HuH-7.5 (cell line): ENCODE measurements at regions not wholly inside any gene's neighbourhood (a gene's known extent, or its start where the extent isn't known, plus 50 kb on each side); places are given as distances from the start of the nearest gene placed in this dataset.

Experiments
- DNase-seq: peaks from one replicate; pipeline ENCODE4 v3.0.0; 2011; ENCODE audit warnings: low spot score

GRCh38 chr1:231108516-231109302, 53.1 kb upstream of the TRIM67 start:
- no peak for DNase-seq

GRCh38 chr1:231107600-231108326, 54.1 kb upstream of the TRIM67 start:
- DNase-seq: no peak

GRCh38 chr1:231107151-231107550, 54.7 kb upstream of the TRIM67 start:
- no peak for DNase-seq

- DNase-seq: no peak
Measured at GRCh38 chr1:231106347-231106746, 55.5 kb upstream of the TRIM67 start.

GRCh38 chr1:231104917-231105316, 56.9 kb upstream of the TRIM67 start:
- DNase-seq: no peak

GRCh38 chr1:231103961-231104360, 57.9 kb upstream of the TRIM67 start:
- DNase-seq: no peak

GRCh38 chr1:231099996-231100767, 60.1 kb upstream of the FAM89A start:
- DNase-seq: no peak

GRCh38 chr1:231099311-231099710, 59.3 kb upstream of the FAM89A start:
- DNase-seq: no peak

- no peak for DNase-seq
Measured at GRCh38 chr1:231095595-231095994, 55.5 kb upstream of the FAM89A start.

- no peak for DNase-seq
Measured at GRCh38 chr1:231094421-231094820, 54.4 kb upstream of the FAM89A start.

GRCh38 chr1:231093156-231093922, 53.3 kb upstream of the FAM89A start:
- no peak for DNase-seq

- no peak for DNase-seq
Measured at GRCh38 chr1:231092380-231092779, 52.3 kb upstream of the FAM89A start.

- peak; percentile 53 for DNase-seq
Measured at GRCh38 chr1:231091831-231092301, 51.8 kb upstream of the FAM89A start.

- DNase-seq: no peak
Measured at GRCh38 chr1:231091415-231091814, 51.4 kb upstream of the FAM89A start.
